ENCODE measurements at regions not wholly inside any gene's neighbourhood (a gene's known extent, or its start where the extent isn't known, plus 50 kb on each side); places are given as distances from the start of the nearest gene placed in this dataset.
A peak's percentile ranks its signal among the peaks of the same experiment; 100 is the strongest.

DNA sequence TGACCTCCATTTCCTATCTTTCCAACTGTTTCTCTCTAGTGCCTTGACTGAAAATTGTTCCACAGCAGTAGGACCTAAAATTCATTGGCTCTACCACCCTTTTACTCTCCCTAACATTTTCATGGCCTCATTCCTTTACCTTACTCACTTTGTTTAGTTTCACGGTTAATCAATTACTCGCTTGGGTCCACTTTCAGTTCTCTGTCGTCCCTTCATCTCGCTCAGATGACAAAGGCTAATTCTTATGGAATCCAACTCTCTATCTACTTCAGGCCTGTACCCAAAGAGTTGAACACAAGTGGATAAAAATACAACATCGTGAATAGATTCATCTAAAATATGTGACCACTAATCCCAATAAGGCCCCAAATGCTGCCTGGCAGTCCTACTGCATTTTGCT, 85.9 kb upstream of the ADO start:
- no peak for DNase-seq

GRCh38 chr10:62719061-62719460, 85.5 kb upstream of the ADO start:
- no peak for DNase-seq

DNA sequence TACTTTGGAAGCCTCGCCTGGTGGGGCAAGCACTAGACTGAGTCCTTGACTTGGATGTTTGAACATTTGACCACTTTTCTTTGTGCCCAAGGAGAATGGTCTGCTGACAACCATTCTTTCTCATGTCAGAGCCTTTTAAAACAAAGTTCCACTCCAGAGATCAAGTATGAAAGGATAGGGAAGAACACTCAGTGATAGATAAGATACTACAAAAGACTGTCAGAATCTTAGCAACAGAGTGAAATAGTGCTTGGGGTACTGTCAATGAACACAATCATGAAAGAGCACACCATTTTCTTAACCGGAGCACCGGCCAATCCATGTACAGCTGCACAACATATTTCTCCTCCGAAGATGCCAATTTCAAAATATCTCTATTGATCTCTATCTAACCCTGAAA, 82.8 kb upstream of the ADO start:
- no peak for DNase-seq

DNA sequence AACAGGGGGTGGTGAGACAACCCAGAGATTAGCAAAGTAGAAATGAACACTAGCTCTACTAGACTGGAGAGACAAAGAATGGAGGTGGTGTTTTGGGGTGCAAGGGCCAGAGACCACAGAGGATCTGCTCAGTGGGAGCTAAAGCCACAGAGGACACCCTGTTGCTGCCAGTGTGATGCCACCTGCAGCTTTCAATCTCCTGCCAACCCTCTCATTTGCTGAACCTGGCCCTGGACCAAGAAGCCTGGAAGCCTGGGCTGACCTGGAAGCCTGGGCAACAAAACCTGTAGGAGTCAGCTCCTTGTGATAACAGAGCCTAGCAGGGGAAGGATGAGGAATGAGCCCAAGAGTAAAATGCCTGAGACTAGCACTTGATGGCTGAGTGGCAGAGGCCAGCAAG, 81.1 kb upstream of the ADO start:
- DNase-seq: no peak

GRCh38 chr10:62724465-62724864, 80.1 kb upstream of the ADO start:
- DNase-seq: no peak

DNA sequence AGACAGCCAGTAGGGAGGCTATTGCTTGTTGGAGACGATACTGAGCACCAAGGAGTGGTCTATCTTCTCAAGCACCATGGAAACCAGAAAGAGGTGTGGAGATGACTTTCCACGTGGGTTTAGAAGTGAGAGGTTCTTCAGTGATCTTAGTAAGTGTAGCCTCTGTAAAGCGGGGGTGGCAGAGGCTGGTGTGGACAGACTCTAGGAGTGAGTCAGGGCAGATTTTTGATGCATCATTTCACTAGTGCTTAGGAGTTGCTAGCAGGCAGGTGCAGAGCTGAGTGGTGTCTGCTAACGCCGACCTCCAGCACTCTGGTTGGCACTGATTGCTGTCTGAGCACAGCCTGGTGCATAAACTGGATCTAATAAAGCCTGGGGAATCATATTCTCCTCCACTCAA, 78.4 kb upstream of the ADO start:
- DNase-seq: no peak

DNA sequence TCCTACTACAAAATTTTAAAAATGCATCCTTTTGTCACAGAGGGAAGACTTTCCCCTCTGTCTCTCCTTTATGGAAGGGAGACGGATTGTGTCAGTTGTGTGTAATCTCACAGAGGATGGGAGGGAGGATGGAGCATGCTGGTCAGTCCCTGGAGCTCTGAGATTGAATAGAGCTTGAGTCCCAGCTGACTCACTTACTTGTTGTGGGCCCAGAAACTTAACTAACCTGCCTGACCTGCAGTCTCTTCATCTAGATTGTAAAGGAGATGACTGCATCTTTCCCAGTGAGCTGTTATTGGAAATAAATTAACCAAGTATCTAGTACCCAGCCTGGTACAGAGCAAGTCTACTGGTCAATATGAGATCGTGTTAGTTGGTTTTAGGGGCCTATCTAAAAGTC, 77.9 kb upstream of the ADO start:
- DNase-seq: no peak

GRCh38 chr10:62727934-62728333, 76.6 kb upstream of the ADO start:
- no peak for DNase-seq

DNA sequence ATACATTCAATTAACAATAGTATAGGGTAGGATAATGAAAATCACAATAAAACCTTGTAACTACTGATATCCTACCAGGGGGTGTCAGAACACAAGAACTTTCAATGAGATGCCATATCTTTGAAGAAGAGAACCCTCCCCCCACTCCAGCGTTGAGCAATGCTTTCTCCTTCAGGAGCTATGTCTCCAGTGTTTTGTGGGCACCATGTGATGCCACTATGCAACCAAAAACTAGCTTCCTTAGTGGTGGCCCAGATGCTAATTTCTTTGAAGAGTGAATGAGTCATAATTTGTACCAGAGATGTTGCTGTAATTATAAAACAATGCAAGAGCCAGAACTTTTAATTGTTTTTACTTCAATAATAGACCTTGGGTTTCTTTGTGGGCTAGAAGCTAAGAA, 76.0 kb upstream of the ADO start:
- DNase-seq: peak; percentile 3

DNA sequence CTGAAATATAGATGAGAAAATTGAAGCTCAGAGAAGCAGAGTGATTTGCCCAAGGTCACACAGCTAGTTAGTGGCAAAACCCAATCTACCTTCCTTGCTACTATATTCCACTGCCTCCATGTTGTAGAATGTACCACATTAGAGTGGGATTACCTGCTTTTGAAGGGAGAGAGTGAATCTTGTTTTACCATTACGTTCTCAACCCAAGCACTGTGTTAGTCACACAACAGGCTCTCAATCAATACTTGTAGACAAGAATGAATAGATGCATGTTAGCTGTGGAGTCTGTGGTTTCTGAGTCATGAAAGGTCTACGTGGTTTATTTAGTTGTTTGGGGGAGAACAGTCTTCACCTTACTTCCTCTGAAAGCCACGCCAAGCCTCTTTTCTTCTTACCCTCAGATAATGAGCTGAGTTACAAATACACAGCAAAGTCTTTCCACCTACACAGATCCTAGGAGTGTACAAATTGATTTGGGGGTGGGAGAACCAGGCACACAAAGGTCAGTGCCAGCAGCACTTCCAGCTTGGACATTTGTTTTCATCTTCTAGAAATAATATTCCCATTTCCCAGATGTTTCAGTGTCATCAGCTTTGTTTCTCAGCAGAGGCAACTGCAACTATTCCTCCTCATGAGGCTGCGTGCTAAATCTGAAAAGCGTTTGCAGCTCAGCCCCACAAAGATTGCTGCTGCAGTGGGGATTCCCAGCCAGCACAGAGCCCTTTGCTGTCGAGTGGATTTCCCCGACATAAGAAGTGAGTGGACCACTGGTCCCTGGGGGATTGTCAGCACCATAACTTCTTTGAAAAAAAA, 71.5 kb upstream of the ADO start:
- DNase-seq: peak; percentile 53

- no peak for DNase-seq
Measured at GRCh38 chr10:62733654-62734293, 70.7 kb upstream of the ADO start.

DNA sequence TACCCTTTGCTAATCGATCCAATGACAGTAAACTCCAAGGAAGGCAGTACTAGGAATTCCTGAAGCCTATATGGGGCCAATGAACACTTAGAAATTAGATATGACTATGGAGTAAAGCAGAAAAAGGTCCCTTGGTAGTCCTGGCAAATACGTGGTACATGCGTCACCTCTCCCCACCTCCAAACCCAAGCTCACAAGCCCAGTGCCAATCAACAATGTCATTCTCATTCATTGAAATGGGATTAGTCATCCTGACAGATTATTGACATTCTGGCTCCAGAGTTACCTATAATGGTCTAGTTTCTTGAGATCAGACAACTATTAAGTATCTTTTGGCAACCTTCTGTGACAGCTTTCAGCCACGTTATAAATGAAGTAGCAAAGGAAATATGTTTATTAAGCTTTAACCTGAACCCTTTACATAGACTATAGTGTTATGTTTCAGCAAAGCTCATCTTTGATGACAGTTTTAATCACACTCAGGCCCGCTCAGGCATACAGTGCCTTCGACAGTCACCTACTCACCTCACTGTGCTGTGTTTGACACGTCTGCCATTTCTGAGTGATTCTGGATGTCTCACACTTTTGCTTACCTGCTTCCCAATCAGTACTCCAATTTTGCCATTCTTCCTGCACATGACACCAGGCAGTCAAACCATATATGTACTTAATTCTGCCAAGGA, 69.6 kb upstream of the ADO start:
- no peak for DNase-seq

GRCh38 chr10:62735464-62736167, 68.9 kb upstream of the ADO start:
- peak; percentile 60 for DNase-seq

GRCh38 chr10:62736168-62736546, 68.4 kb upstream of the ADO start:
- DNase-seq: no peak

GRCh38 chr10:62738916-62739315, 65.6 kb upstream of the ADO start:
- peak; percentile 68 for DNase-seq

DNA sequence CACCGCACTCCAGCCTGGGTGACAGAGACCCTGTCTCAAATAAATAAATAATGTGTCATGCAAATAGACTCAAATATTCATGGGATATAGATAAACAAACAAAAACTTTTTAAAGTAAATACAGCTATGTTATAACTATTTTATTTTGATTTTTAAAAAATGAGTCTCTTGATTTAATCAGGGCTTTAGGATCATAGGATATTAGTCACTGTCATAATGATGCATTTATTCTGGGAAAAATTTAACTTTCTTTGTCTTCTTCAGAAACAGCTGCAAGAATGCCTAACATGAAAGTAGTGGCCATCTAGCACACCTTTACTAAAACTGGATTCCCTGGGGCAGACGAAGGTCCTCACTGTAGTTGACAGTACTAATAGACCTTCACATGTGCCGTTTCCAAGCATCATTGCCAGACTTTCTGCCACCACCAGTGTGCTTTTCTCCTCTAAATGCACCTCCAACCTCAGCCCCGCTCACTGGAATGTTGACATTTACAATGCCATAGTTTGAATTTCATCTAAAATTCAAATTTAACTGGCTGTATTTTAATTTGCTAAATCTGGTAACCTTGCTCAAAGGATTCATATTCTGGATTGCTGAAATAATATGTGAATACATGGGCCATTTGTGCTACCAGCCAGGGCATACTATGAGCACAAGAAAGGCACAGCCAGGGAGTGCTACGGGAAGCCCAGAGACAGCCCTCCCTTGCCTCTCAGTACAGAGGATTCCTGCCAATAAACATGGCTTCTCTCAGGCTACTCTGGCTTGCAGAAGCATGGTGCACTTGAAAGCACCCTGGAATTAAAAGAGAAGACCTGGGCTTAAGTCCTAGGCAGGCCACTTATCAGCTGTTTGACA, 63.4 kb upstream of the ADO start:
- DNase-seq: no peak

DNA sequence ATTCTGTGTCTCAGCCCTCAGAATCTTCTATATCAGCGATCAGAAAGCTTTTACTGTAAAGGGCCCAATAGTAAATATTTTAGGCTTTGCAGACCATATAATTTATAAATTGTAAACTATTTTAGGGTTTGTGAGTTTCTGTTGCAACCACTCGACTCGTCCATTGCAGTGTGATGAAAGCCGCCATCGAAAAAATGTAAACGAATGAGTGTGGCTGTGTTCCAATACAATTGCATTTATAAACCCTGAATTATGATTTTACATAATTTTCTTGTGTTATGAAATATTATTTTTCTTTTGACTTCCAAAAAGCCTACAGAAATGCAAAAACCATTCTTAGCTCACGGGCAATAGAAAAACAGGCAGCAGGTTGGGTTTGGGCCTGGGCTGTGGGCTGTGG, 62.5 kb upstream of the ADO start:
- no peak for DNase-seq

- no peak for DNase-seq
Measured at GRCh38 chr10:62742536-62743061, 61.9 kb upstream of the ADO start.

DNA sequence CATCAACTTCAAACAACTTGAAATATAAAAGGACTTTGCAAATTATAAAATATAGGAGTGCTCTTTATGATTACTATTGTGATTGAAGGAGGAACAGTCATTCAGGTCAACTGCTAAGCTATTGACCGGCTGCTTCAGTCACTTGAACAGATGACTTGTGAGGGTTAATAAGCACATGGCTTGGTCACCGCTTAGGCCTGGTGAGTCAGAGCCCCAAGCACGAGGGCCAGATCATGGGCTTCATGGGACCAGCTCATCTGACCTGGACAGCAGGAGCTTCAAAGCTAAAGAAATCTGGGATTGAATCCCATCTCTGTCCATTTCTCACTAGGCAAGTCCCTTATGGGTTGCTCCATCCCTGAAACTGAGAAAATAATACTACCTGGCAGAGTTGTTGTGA, 60.4 kb upstream of the ADO start:
- DNase-seq: peak; percentile 61

DNA sequence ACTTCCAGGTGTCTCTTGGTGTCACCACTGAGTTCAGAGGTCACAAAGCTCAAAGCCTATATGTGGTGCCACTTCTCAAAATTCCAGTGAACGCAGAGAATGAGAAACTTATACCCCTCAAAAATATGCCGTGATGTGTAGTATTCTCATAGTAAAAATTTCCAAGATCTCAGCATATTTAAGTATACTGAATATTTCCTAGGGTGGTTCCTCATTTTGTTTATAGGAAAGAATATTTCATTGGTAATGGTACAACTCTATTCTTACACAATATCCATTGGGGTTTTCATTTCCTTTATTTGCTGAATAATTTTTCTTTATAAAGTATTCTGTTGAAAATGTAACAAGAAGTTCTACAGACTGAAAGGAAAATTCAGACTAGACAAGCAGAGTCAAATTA, 58.9 kb upstream of the ADO start:
- no peak for DNase-seq

DNA sequence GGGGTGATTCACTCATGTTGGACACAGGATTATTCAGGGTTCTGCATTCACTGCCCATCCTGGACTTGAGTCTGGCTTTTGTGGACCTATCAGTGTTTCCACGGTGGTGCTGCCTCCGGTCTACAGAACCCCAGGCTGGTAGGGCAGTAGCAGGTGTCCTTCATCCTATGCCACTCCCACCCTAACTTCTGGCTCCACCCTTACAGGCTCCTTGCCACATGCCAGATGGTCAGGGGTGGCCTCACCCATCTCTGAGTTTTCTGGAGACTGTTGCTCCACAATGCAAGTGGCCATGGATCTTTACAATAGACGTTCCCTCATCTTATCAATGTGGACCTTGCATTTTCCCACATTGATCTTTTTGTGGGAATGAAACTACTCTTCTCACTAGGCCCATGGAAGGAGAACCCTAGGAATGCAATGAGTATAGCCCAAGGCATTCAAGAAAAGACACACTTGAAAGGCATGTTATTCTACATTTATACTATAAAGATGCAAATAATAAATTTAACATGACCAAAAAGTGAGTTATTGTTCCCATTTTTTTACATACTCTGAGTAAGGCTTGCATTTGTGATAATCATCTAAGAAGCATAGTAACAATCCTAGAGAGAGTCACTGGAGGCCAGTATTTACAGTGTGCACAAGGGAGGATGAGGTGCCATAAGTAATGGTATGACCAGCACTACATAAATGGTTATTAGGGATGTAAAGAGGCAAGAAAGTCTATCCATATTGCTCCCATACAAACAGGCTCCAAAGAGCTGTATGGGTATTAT, 57.4 kb upstream of the ADO start:
- DNase-seq: peak; percentile 21

DNA sequence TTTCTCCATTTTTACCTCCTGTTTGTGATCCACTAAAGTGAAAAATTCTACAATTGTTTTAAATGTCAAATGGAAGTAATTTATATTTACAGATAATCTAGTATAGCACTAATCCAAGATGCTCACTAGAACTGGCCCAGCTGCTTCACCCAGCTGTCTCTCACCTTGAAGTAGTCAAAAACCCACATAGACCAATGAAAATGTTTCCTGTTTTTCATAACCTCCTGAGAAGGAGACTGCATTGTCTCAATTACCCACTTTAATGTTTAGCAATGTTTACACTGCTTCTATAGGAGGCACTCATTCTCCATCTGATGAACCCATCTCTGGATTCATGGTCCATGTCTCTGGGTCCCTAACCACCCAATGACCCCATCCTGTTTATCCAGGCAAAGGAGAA, 56.1 kb upstream of the ADO start:
- no peak for DNase-seq

Measured in EL (cell line).